Hypothalamus (tissue), 51 donors: ENCODE measurements at regions not wholly inside any gene's neighbourhood (a gene's known extent, or its start where the extent isn't known, plus 50 kb on each side); places are given as distances from the start of the nearest gene placed in this dataset.
A peak's percentile ranks its signal among the peaks of the same experiment; 100 is the strongest.

Experiments
- DNase-seq, 51 donors: peaks; one replicate each; lab custom pipeline; 2025; lab: John Stamatoyannopoulos, UW

DNA sequence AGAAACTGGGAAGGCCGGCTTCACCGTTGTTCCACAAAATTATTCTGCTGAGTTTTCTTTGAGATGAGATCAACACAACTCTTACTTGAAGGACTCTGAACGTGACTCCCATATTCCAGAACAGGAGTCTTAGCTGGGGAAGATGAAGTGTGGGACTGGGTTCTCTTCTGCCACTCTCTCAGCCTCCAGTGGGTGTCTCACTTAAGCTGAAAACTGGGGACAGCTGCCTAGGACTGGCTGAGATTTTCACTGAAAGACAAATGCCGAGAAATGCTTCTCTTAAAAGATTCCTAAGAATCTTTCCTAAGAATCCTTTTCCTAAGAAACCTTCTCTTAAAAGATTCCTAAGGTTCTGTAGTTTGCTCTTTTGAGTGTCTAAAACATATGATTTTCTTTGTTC, 156.6 kb upstream of the LHCGR start:
- peak in 4 of 51 donors; percentile 2 to 16 (median 10) for DNase-seq

DNA sequence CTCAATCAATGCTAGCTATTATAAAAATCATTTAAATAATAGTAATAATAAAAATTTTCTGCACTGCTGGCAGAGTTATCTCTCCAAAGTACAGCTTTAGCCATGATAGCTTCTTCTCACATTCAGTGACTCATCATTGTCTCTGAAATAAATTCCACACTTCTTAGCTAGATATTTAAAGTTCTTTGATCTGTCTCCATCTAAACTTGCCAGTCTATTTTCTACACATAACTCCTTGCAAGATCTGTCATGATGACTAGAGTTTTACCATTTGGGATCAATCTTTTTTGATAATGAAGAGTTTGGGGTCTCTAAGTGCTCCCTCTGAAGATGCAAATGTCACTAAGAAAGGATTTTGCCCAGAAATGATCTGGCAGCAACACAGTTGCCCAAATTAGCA, 155.4 kb upstream of the LHCGR start:
- DNase-seq: no peak

DNA sequence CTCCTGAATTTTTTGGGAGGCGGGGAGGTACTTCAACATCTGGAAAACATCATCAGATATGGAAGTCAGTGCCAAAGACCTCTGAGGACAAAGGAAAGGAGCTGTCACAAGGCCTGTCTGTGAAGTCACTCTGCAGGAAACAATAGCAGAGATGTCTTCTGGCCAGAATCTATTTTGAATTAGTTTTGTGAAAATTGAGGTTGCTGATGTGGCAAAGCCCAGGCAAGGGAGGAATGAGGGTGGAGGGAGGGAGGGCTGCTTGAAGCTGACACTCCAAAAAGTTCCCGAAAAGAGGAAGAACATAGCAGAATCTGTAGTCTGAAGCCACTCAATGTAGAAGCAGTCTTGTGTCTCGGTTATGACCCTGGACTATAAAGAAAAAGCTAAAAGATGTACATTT, 151.1 kb upstream of the LHCGR start:
- no peak for DNase-seq

DNA sequence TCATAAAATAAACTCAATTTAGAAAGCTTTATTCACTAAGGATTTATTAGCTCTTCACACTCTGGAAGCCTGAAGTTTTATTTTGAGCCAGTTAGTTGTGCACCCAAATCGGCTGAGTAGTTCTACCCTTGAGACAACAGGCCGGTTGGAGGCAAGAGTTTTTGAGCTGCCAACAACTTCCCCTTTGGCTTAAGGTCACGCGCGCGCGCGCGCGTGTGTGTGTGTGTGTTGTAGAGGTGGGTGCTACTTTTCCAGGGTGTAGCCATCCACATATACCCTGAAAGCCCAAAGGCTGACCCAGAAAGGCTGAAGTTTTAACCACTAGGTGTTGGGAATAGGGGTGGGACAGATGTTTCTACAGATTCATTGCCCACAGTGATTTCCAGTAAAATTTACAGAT, 150.2 kb upstream of the LHCGR start:
- DNase-seq: peak in 4 of 51 donors; percentile 1 to 11 (median 10)

DNA sequence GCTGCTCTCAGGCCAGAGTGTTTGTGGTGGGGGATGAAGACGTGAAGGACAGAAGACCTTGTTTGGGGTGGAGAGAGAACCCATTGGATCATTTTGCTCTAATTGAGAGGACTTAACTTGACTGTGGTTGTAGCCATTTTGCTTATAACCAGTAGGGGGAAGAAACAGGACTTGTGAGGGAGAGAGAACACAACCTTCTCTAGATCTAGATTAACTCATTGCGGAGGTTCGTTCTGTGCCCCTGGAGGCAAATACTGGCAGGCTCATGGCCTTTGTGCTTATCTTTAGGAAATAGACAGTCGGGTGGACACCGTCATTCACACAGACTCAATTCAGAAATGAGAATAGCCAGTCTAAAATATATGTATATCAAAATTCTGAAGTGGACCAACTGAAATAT, 147.0 kb upstream of the LHCGR start:
- DNase-seq: no peak

DNA sequence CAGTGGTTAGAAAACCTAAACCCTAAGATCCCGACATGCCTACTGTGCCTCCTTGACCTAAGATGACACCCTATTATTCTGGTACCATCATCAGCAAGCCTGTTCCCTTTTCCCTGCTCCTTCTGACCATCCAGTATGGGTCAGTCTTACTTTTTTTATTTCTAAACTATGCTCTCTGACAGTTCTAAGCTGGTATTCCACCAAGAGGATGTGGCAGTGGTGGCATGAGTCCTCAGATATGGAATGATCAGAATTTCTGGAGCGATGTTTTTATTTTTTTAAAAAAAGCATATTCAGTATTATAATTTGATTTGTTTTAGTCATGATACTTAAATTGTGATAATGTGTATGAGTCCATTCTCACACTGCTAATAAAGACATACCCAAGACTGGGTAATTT, 145.9 kb upstream of the LHCGR start:
- DNase-seq: no peak

DNA sequence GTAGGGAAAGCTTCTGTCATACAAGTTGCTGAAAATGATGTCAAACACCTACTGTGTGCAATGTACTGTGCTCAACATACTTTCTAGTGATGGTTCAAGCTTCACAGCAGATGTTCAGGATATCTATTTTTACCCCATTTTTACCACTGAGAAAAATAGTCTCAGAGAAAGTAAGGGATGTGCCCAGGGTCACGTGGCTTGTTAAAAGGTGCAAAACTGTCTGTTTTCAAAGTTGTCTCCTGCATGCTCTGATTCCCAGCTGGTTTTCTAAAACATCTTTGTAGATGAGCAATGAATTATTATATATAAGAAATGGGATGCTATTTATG, 145.5 kb upstream of the LHCGR start:
- no peak for DNase-seq

DNA sequence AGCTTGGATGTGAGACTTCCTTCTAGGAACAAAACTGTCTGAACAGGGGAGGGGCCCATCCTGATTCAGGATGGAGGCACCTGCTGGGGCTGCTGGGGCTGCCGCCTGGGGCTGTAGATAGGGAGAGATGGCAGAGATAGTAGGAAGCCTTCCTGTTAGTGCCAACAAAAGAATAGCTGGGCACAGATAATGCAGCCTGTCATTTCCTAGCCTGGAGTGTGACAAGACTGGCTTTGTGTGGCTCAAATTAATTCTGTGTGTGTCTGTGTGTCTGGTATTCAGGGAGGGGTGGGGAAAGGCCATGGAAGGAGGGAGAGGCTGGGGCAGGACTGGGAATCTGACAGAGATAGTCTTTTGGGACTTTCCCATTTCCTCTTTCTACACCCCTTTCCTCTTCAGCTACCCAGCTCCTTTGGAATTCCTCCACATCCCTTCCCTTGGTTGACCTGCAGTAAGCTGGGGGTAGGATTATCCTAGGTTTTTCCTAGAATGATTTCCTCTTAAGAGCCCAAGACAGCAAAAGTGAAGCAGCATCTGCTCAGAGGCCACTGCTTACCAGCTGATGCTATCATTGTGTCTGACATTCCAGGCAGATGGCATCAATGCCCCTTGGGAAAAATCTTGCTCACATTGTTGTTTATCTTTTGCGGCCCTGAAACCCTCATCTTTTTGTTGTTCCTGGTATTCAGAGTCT, 144.9 kb upstream of the LHCGR start:
- DNase-seq: peak in 31 of 51 donors; percentile 6 to 74 (median 26)

DNA sequence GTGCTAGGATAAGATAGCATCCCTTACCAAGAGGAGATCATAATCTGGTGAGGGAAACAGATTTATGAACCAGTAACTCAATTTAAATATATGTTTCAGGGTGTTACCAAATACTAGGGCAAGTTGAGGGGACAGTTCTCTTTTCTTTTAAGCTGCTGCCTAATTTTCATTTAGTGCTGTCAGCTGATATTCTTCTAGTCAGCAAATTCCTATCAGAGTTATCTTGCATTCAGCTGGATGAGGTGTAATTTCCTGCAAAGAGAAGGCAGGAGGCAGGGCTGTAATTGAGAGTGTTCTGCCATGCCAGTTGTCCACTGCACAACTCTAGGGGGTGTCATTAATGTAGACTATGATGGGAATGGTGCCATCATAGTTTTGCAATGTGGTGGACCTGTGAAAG, 141.3 kb upstream of the LHCGR start:
- DNase-seq: no peak

DNA sequence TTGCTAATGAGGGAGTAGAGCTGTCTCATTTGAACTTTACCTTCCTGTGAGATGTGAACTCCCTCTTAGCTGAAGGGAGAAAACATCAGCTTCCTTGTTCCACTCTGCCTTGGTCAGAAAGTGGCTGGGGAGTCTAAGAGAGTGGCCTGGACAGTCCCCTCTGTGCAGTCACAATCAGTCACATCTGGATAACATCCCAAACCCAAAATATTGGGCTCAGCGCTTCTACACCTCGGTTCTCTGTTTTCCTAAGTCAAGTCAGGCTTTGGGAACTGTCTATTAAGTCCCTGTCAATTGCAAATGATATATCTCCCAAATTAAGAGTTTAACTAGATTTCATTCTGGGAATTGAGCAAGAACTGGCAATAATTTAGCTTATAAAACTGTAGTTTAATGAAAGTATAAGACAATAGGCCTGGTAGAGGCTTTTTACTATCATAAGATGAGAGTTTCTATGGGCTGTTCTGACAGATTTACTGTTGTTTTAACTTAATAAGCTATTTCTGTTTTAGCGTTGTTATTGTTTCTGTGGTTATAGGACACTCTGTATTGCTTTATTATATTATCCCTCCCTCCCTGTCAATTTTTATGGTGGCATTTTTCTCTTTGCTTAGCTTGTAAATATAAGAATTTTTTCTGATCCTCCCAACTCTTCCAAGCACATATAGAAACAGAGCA, 135.1 kb upstream of the LHCGR start:
- DNase-seq: no peak

DNA sequence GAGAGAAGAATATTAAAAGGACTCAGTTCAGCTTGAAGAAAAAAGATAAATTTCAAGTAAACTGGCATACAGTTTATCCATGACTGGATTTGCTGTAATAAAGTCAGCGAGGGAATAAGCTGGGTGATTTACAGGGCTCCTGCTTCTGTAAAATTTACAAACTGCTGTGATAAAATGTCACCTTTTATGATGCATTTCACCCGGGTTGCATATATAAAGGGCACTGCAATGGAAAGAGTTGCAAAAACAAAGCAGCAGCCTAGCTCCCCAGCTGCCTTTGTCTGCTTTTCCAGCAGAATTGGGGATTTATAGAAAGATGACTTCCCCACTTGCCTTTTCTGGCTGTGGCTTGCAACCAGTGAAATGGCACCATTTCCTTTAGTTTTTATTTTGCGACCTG, 132.5 kb upstream of the LHCGR start:
- no peak for DNase-seq

DNA sequence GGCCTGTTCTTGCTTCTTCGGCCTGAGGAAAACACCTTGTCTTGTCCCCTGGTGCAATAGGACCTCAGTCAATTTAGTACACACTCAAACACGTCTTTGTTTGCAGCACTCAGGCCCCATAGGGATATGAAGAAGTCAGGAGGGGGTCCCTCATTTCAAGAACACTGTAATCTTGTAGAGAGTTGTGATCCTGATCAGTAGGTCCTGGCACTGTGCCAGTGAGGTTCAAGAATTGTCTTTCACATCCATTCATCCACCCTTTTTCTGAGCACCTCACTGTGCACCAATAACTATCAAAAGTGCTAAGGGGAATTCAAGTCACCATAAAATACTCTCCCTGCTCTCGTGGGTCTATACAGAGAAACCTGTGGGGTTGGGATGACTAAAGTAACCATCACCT, 131.4 kb upstream of the LHCGR start:
- DNase-seq: no peak

DNA sequence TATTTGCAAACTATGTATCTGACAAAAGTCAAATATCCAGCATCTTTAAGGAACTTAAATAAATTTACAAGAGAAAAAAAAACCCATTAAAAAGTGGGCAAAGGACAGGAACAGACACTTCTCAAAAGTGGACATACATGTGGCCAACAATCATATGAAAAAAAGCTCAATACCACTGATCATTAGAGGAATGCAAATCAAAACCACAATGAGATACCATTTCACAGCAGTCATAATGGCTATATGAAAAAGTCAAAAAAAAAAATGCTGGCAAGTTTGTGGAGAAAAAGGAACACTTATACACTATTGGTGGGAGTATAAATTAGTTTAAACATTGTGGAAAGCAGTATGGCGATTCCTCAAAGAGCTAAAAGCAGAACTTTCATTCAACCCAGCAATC, 130.3 kb upstream of the LHCGR start:
- DNase-seq: no peak

DNA sequence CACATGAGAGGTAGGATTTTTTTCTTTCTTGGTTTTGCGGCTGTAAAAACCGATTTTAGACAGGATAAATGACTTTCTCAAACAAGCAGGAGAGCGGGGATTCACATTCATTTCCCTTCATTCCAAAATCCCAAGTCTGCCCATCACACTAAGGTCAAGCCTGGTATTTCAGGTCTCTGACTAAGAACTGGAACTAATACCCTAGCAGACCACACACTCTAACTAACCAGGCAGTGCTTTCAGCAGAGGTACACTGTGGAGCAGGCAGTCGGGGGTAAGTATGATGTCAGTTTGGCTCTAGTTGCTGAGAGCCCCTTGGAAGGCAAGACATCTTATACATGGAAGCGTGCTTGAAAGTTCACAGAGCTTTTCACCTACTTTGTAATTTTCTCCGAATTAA, 128.1 kb upstream of the LHCGR start:
- DNase-seq: no peak

DNA sequence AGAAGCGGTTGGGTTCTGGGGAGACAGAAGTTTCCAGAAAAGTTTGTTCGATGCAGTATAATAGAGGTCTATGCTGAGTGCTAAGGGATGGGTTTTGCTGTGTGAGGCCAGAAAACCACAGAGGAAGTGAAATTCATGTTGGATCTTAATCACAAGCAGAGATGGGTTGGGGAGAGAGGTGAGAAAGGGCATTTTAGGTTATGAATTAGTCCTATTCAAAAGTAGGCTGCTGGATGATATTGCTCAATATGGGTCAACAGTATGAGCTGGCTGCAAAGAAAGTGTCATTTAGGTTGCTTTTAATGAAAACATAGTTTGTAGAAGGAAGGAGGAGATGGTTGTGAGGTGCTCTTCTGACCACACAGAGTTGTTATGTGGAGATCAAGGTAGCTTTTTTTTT, 118.8 kb upstream of the LHCGR start:
- DNase-seq: no peak

DNA sequence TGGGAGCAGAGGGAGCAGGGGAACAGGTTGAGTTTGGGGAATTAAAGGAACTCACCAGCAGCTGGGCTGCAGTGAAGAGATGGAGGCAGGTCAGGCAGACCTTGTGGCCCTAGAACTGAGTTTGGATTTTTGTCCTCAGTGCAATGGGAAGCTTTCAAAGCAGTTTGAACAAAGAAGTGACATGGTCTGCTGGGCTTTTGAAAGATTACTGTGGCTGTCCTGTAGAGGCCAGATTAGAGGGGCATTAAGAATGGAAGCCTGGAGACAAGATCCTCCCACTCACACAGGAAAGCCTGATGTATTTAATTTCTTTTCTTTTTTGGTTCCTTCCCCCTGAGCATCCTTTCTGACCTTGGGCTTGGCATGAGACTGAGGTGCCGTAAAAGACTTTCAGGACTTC, 118.1 kb upstream of the LHCGR start:
- no peak for DNase-seq

DNA sequence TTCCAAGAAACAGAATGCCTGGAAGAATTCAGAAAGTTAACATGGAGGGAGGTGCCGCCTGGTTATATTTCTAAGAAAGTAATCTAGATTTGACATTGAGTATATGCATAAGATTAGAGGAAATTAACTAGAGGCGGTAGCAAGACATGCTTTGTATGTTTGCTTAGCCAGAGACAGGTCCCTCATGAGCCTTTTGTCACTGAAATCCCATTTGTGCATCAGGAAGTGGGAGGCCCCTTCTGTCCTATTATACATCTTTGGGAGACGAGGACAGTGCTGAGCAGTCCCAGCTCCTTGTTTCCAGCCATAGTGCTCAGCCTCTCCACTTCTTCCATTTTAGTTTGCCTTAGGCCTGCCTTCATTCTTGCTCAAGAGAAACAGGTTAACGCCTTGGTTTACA, 115.4 kb upstream of the LHCGR start:
- DNase-seq: no peak

DNA sequence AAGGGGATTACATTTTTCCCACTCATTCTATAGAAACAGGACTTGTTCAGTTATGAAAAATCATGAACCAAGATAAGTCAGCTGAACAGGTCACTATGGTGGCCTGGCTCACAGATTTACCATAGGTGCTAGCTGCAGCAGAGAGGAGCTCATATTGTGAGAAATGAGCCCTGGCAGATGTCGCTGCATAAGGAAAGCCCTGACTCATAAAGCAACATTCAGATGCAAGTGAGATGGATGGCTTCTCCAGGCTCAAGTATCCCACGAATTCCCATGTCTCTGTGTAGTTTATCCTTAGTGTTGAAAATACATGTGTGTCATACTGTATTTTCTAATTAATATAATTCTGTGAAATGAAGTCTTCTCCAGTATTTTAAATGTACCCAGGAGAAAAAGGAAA, 115.0 kb upstream of the LHCGR start:
- DNase-seq: no peak

DNA sequence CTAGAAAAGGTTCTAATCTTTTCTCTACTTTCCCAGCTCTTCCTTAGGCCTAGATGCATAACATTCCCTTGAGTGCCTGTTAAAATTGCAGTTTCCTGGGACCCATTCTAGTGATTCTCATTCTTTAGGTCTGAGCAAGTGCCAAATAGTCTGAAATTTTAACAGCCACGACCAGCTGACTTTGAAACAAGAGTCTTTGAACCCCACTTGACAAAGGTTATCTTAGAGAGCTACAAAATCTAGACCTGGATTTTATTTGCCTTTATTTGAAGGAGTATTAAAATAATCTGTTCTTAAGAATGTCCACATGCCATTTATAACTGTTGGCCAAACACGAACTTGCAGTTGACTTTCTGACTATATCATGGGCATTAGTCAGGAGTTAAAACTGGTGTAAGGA, 110.2 kb upstream of the LHCGR start:
- no peak for DNase-seq

DNA sequence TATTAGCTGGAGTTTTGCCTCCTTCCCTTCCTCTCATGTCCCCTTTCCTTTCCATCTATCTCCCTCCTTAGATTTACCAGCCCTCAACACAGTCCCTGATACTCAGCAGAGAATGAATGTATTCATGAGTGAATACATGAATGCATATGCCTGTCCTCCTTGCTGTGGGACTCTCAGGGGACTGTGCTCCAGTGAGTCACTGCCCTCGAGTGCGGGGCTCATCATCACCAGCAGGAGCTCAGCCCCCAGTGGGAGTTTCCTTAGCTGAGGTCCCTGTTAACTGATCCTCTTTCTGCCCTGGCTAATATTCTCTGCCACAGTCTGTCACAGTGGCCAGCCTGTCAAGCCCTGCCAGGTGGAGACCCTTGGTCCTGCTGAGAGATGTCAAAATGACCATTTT, 104.9 kb upstream of the LHCGR start:
- DNase-seq: no peak

DNA sequence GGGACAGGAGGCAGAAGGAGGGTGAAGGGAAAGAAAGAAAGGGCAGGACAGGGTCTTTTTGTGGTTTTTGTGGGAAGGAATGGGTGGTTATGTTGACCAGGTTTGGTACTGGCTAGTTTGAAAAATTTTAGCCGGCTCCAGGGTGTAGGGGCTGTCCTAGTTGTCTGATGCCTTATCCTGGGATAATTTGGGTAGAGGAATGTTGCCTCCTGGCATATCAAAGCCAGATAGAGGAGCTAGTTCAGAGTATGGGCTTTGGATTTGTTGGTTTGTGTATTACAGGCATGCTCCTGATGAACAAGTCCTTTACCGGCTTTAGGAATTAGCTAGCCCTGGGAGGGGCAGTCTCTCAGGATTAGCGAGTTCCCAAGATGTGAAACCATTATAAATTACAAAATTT, 101.1 kb upstream of the LHCGR start:
- no peak for DNase-seq

DNA sequence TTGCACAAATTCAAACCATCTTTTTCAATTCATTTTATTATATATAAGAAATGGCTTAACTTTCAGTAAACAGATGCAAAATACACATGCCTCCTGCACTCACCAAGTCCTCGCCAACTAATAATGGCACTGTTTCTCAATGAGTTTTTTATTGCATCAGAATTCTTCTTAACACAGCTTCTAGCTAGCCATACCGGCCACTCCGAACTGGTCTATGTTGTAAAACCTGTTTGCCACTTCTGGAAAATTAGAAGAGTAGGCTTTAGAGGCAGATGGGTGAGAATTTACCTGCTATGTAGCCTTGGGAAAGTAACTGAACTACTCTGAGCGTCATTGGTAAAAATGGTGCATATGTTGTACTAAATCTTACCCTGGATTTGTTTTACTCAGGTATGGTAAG, 100.6 kb upstream of the LHCGR start:
- no peak for DNase-seq

DNA sequence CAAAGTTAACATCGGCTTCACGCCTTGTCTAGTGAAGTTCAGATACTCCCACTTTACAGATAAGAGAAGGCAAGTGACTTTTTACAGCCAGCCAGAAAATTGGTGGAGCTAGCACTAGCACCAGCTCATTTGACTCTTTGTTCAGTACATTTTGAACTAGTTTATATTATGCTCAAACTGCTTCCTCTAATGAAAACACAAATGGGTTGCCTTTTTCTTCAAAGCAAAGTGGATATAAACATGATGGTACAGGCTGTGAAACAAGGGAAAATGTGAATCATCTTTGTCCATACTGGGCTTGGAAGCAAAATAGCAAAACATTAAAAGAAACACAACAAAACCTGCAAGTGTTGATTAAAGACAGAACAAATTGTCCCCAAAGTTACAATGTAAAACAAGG, 99.6 kb upstream of the LHCGR start:
- no peak for DNase-seq
